NT2/D1 (cell line): ENCODE measurements at regions not wholly inside any gene's neighbourhood (a gene's known extent, or its start where the extent isn't known, plus 50 kb on each side); places are given as distances from the start of the nearest gene placed in this dataset.

Experiments
- DNase-seq: peaks from one replicate; pipeline ENCODE4 v3.0.0-alpha.2; 2011; ENCODE audit warnings: low read depth, low spot score
- H3K27me3 ChIP-seq: 2 replicates; pipeline ENCODE4 v1.6.0; 2011; ENCODE audit warnings: mild to moderate bottlenecking; ENCODE audit not compliant: insufficient read length, insufficient read depth
- H3K36me3 ChIP-seq: 2 replicates; pipeline ENCODE4 v1.6.1; 2011; ENCODE audit warnings: mild to moderate bottlenecking, low read length, mixed read lengths; ENCODE audit not compliant: insufficient read depth, insufficient read length
- H3K4me1 ChIP-seq: 2 replicates; pipeline ENCODE4 v1.5.1; 2011; ENCODE audit not compliant: insufficient read depth, insufficient read length
- H3K4me3 ChIP-seq: 2 replicates; pipeline ENCODE4 v1.5.1; 2011; ENCODE audit warnings: low read depth; ENCODE audit not compliant: insufficient read length
- H3K9ac ChIP-seq: 2 replicates; pipeline ENCODE4 v1.6.0; 2011; ENCODE audit warnings: low read depth; ENCODE audit not compliant: insufficient read length
- H3K9me3 ChIP-seq: 2 replicates; pipeline ENCODE4 v1.5.1; 2011; ENCODE audit warnings: mild to moderate bottlenecking, low read length; ENCODE audit not compliant: insufficient read depth
- SUZ12 ChIP-seq: IDR thresholded peaks from 2 replicates; pipeline ENCODE4 v1.6.1; 2011; ENCODE audit not compliant: insufficient read length, insufficient read depth; ENCODE audit errors: extremely low read depth
- YY1 ChIP-seq: IDR thresholded peaks from 2 replicates; pipeline ENCODE4 v1.6.1; 2011; ENCODE audit not compliant: insufficient read length, insufficient read depth
- ZNF274 ChIP-seq: IDR thresholded peaks from 2 replicates; pipeline ENCODE4 v1.6.1; 2011; ENCODE audit warnings: mild to moderate bottlenecking, low read depth, low read length

- TF ChIP-seq YY1 (no peak), SUZ12 (no peak), ZNF274 (no peak)
- Histone ChIP-seq H3K9ac (no peak overlapping the region), H3K27me3 (no peaks in the 10 kb centered on the region), H3K4me1 (no peaks in the 10 kb centered on the region), H3K9me3 (no peaks in the 10 kb centered on the region), H3K4me3 (no peak overlapping the region), H3K36me3 (no peaks in the 10 kb centered on the region)
- no peak for DNase-seq
Observed at GRCh38 chr4:155009288-155009687, 199.1 kb upstream of the NPY2R start.

- no peak for DNase-seq
- H3K36me3 ChIP-seq, result no peaks in the 10 kb centered on the region
- H3K9ac ChIP-seq, result no peak overlapping the region
- no peaks in the 10 kb centered on the region for H3K4me1 ChIP-seq
- TF ChIP-seq ZNF274 (no peak), YY1 (no peak), SUZ12 (no peak)
- H3K27me3 ChIP-seq, result no peaks in the 10 kb centered on the region
- H3K4me3 ChIP-seq, result no peak overlapping the region
- no peaks in the 10 kb centered on the region for H3K9me3 ChIP-seq
Observed at GRCh38 chr4:155010376-155010775, 198.1 kb upstream of the NPY2R start.

- no peak for TF ChIP-seq ZNF274
- TF ChIP-seq SUZ12, result no peak
- TF ChIP-seq YY1, result no peak
Observed at GRCh38 chr4:155011163-155011780, 197.2 kb upstream of the NPY2R start.

GRCh38 chr4:155012469-155012868 is 196.0 kb upstream of the NPY2R start:
- no peak for DNase-seq
- H3K36me3 ChIP-seq, result no peaks in the 10 kb centered on the region
- no peak overlapping the region for H3K9ac ChIP-seq
- H3K4me3 ChIP-seq, result no peak overlapping the region
- TF ChIP-seq ZNF274, result no peak
- no peak for TF ChIP-seq SUZ12
- TF ChIP-seq YY1, result no peak
- no peaks in the 10 kb centered on the region for H3K9me3 ChIP-seq
- H3K27me3 ChIP-seq, result no peaks in the 10 kb centered on the region
- no peaks in the 10 kb centered on the region for H3K4me1 ChIP-seq

More at GRCh38 chr4:155011163-155011780, 197.2 kb upstream of the NPY2R start:
- Histone ChIP-seq H3K4me3 (no peak overlapping the region), H3K4me1 (no peaks in the 10 kb centered on the region), H3K9ac (no peak overlapping the region), H3K27me3 (no peaks in the 10 kb centered on the region), H3K9me3 (no peaks in the 10 kb centered on the region), H3K36me3 (no peaks in the 10 kb centered on the region)
- DNase-seq, result no peak

GRCh38 chr4:155017426-155017825 is 191.0 kb upstream of the NPY2R start:
- Histone ChIP-seq H3K4me3 (no peak overlapping the region), H3K27me3 (no peaks in the 10 kb centered on the region), H3K36me3 (no peaks in the 10 kb centered on the region), H3K9ac (no peak overlapping the region), H3K9me3 (no peaks in the 10 kb centered on the region), H3K4me1 (no peaks in the 10 kb centered on the region)
- DNase-seq, result no peak
- TF ChIP-seq SUZ12, result no peak

- peak; percentile 43 for DNase-seq
- H3K4me3 ChIP-seq, result no peak overlapping the region
- H3K36me3 ChIP-seq, result no peaks in the 10 kb centered on the region
- no peaks in the 10 kb centered on the region for H3K9me3 ChIP-seq
- no peaks in the 10 kb centered on the region for H3K27me3 ChIP-seq
- no peaks in the 10 kb centered on the region for H3K4me1 ChIP-seq
- no peak for TF ChIP-seq ZNF274
- no peak for TF ChIP-seq YY1
- TF ChIP-seq SUZ12, result no peak
- H3K9ac ChIP-seq, result no peak overlapping the region
Observed at GRCh38 chr4:155025762-155026457, 182.5 kb upstream of the NPY2R start.

- Histone ChIP-seq H3K4me1 (no peaks in the 10 kb centered on the region), H3K9me3 (no peaks in the 10 kb centered on the region), H3K9ac (no peak overlapping the region), H3K4me3 (no peak overlapping the region), H3K36me3 (no peaks in the 10 kb centered on the region), H3K27me3 (no peaks in the 10 kb centered on the region)
- no peak for TF ChIP-seq YY1
- DNase-seq, result no peak
Observed at GRCh38 chr4:155026715-155027114, 181.7 kb upstream of the NPY2R start.
